ENCODE measurements at regions not wholly inside any gene's neighbourhood (a gene's known extent, or its start where the extent isn't known, plus 50 kb on each side); places are given as distances from the start of the nearest gene placed in this dataset.

DNA sequence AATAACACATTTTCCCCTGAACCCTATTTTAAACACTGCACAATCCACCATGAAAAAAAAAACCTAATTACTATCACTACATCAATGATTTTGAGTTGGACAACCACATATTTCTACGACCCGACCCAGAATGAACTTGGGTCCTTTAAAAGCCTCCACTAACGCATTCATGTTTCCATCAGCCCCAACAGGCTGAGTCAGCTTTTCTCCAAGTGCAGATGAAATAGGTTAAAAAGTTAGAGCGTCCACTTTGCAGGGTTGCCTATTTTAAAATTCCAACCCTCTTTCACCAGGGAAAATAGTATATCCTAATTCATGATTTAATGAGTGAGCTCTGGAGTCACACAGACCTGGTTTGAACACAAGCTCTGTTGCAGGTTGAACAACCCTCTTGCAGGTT, 501.0 kb upstream of the SORCS1 start:
- TF ChIP-seq MXI1 (IDR thresholded peaks at IDR 0.05; ENCODE audit: borderline replicate concordance, low read depth, low read length) (no peak), POLR2A (IDR thresholded peaks at IDR 0.05; ENCODE audit: low read depth, low read length) (no peak), RAD21 (IDR thresholded peaks at IDR 0.05; ENCODE audit: low read length) (no peak)
- TF ChIP-seq, protein P1, sequence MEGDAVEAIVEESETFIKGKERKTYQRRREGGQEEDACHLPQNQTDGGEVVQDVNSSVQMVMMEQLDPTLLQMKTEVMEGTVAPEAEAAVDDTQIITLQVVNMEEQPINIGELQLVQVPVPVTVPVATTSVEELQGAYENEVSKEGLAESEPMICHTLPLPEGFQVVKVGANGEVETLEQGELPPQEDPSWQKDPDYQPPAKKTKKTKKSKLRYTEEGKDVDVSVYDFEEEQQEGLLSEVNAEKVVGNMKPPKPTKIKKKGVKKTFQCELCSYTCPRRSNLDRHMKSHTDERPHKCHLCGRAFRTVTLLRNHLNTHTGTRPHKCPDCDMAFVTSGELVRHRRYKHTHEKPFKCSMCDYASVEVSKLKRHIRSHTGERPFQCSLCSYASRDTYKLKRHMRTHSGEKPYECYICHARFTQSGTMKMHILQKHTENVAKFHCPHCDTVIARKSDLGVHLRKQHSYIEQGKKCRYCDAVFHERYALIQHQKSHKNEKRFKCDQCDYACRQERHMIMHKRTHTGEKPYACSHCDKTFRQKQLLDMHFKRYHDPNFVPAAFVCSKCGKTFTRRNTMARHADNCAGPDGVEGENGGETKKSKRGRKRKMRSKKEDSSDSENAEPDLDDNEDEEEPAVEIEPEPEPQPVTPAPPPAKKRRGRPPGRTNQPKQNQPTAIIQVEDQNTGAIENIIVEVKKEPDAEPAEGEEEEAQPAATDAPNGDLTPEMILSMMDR (conservative IDR thresholded peaks at IDR 0.05; ENCODE audit: low read depth, low read length), result no peak

Measured in IMR-90 (cell line).